ENCODE measurements at regions not wholly inside any gene's neighbourhood (a gene's known extent, or its start where the extent isn't known, plus 50 kb on each side); places are given as distances from the start of the nearest gene placed in this dataset.

- no peak overlapping the region for H3K4me3 Mint-ChIP-seq
- peaks cover 29% of the 10 kb centered on the region for H3K4me1 Mint-ChIP-seq
- H3K36me3 Mint-ChIP-seq (ENCODE audit: low read depth), result peaks cover 3% of the 10 kb centered on the region
- TF ChIP-seq CTCF (conservative IDR thresholded peaks at IDR 0.05), result no peak
- no peak overlapping the region for H3K27ac Mint-ChIP-seq (ENCODE audit: unreplicated experiment)
- H3K27me3 Mint-ChIP-seq (ENCODE audit: low read depth), result peaks cover 4% of the 10 kb centered on the region
- no peak for DNase-seq (ENCODE audit: low read depth, low spot score)
- H3K9me3 Mint-ChIP-seq, result peaks cover 7% of the 10 kb centered on the region
These were observed 168.6 kb upstream of the AFDN start for GRCh38 chr6:167658106-167658505.

- TF ChIP-seq CTCF (conservative IDR thresholded peaks at IDR 0.05), result no peak
- H3K27me3 Mint-ChIP-seq (ENCODE audit: low read depth), result peaks cover 4% of the 10 kb centered on the region
- DNase-seq (ENCODE audit: low read depth, low spot score), result no peak
- H3K4me1 Mint-ChIP-seq, result peaks cover 33% of the 10 kb centered on the region
- peaks cover 3% of the 10 kb centered on the region for H3K9me3 Mint-ChIP-seq
- no peak overlapping the region for H3K4me3 Mint-ChIP-seq
- H3K36me3 Mint-ChIP-seq (ENCODE audit: low read depth), result no peaks in the 10 kb centered on the region
- H3K27ac Mint-ChIP-seq (ENCODE audit: unreplicated experiment), result peak overlapping the region; percentile 89
These were observed 167.7 kb upstream of the AFDN start for GRCh38 chr6:167659046-167659445.

GRCh38 chr6:167660424-167660823, 166.3 kb upstream of the AFDN start:
- no peak for TF ChIP-seq CTCF (conservative IDR thresholded peaks at IDR 0.05)
- peaks cover 4% of the 10 kb centered on the region for H3K27me3 Mint-ChIP-seq (ENCODE audit: low read depth)
- H3K4me1 Mint-ChIP-seq, result peaks cover 47% of the 10 kb centered on the region
- H3K36me3 Mint-ChIP-seq (ENCODE audit: low read depth), result no peaks in the 10 kb centered on the region
- DNase-seq (ENCODE audit: low read depth, low spot score), result no peak
- no peak overlapping the region for H3K27ac Mint-ChIP-seq (ENCODE audit: unreplicated experiment)
- H3K9me3 Mint-ChIP-seq, result peaks cover 3% of the 10 kb centered on the region
- H3K4me3 Mint-ChIP-seq, result peak overlapping the region; percentile 35

GRCh38 chr6:167660944-167661551, 165.7 kb upstream of the AFDN start:
- Mint-ChIP-seq H3K36me3 (ENCODE audit: low read depth) (no peaks in the 10 kb centered on the region), H3K9me3 (peaks cover 3% of the 10 kb centered on the region), H3K4me1 (peaks cover 53% of the 10 kb centered on the region), H3K4me3 (peak overlapping the region; percentile 35), H3K27me3 (ENCODE audit: low read depth) (peaks cover 8% of the 10 kb centered on the region), H3K27ac (ENCODE audit: unreplicated experiment) (no peak overlapping the region)
- no peak for DNase-seq (ENCODE audit: low read depth, low spot score)
- no peak for TF ChIP-seq CTCF (conservative IDR thresholded peaks at IDR 0.05)

- Mint-ChIP-seq H3K27ac (ENCODE audit: unreplicated experiment) (no peak overlapping the region), H3K4me3 (no peak overlapping the region), H3K36me3 (ENCODE audit: low read depth) (no peaks in the 10 kb centered on the region), H3K27me3 (ENCODE audit: low read depth) (peaks cover 10% of the 10 kb centered on the region), H3K9me3 (peaks cover 3% of the 10 kb centered on the region), H3K4me1 (peaks cover 59% of the 10 kb centered on the region)
- DNase-seq (ENCODE audit: low read depth, low spot score), result no peak
- no peak for TF ChIP-seq CTCF (conservative IDR thresholded peaks at IDR 0.05)
These were observed 165.1 kb upstream of the AFDN start for GRCh38 chr6:167661552-167662044.
